GM12878 (cell line): ENCODE measurements at regions not wholly inside any gene's neighbourhood (a gene's known extent, or its start where the extent isn't known, plus 50 kb on each side); places are given as distances from the start of the nearest gene placed in this dataset.

ENCODE experiments used
- BHLHE40 ChIP-seq, 2 experiments: fragments of 450-650 bp in 1 of 2; IDR thresholded peaks; 2 replicates each; pipeline ENCODE4 v1.6.1; 2011 to 2017; ENCODE audit warnings: low read depth in 2 of 2, borderline replicate concordance in 1 of 2, improper control_type of control experiment in 1 of 2, low read length in 1 of 2, mild to moderate bottlenecking in 1 of 2
- EED ChIP-seq: sonication (generic); IDR thresholded peaks from 2 replicates; pipeline ENCODE4 v1.6.1; 2016; ENCODE audit warnings: antibody characterized with exemption, low read depth
- EZH2 ChIP-seq: IDR thresholded peaks from 2 replicates; pipeline ENCODE4 v1.6.1; 2012; ENCODE audit warnings: low read depth, mild to moderate bottlenecking, control low read depth, inconsistent platforms, low read length, borderline replicate concordance; ENCODE audit not compliant: control insufficient read depth
- KDM1A ChIP-seq: fragments of 200-600 bp; sonication (generic); IDR thresholded peaks from 2 replicates; pipeline ENCODE4 v1.6.1; 2016; ENCODE audit warnings: borderline replicate concordance
- MYC ChIP-seq: IDR thresholded peaks from 2 replicates; pipeline ENCODE4 v1.6.1; 2011; ENCODE audit warnings: mild to moderate bottlenecking, low read length, moderate library complexity, inconsistent platforms; ENCODE audit not compliant: insufficient read depth, insufficient replicate concordance, insufficient read length, severe bottlenecking
- POLR2A ChIP-seq: IDR thresholded peaks from 2 replicates; pipeline ENCODE4 v1.6.1; 2011; ENCODE audit warnings: low read depth, mild to moderate bottlenecking, low read length
- POLR2AphosphoS5 ChIP-seq: IDR thresholded peaks from 2 replicates; pipeline ENCODE4 v1.6.1; 2011; ENCODE audit warnings: mild to moderate bottlenecking, low read length, inconsistent platforms
- RB1 ChIP-seq: fragments of 450-650 bp; formaldehyde crosslinking; IDR thresholded peaks from 2 replicates; pipeline ENCODE4 v1.6.1; 2017; ENCODE audit warnings: mild to moderate bottlenecking, borderline replicate concordance
- RFX5 ChIP-seq: IDR thresholded peaks from 2 replicates; pipeline ENCODE4 v1.6.1; 2011; ENCODE audit warnings: low read depth, low read length, improper control_type of control experiment
- ZNF274 ChIP-seq: IDR thresholded peaks from one replicate; pipeline ENCODE4 v1.8.0; 2011; ENCODE audit not compliant: insufficient read length, insufficient read depth
- TF ChIP-seq, protein P1 (sequence below): fragments of 450-650 bp; IDR thresholded peaks from 2 replicates; pipeline ENCODE4 v1.6.1; 2016; ENCODE audit warnings: mild to moderate bottlenecking
- TF ChIP-seq, protein P2 (sequence below): fragments of 450-650 bp; formaldehyde crosslinking; IDR thresholded peaks from 2 replicates; pipeline ENCODE4 v1.5.0; 2022; ENCODE audit warnings: mild to moderate bottlenecking, missing genetic modification characterization
- TF ChIP-seq, protein P3 (sequence below), 3 experiments: IDR thresholded peaks in 2 of 3; conservative IDR thresholded peaks in 1 of 3; 2 replicates each; pipeline ENCODE4 v1.5.1; 2011; ENCODE audit warnings: low read depth in 3 of 3, low read length in 3 of 3, mild to moderate bottlenecking in 3 of 3, control low read depth in 2 of 3, moderate library complexity in 2 of 3, inconsistent platforms in 1 of 3, mixed read lengths in 1 of 3; ENCODE audit not compliant: control insufficient read depth in 2 of 3, insufficient read depth in 1 of 3; ENCODE audit errors: extremely low read depth in 1 of 3
- TF ChIP-seq, protein P4 (sequence below): IDR thresholded peaks from 2 replicates; pipeline ENCODE4 v1.6.1; 2012; ENCODE audit warnings: low read length, inconsistent platforms

DNA sequence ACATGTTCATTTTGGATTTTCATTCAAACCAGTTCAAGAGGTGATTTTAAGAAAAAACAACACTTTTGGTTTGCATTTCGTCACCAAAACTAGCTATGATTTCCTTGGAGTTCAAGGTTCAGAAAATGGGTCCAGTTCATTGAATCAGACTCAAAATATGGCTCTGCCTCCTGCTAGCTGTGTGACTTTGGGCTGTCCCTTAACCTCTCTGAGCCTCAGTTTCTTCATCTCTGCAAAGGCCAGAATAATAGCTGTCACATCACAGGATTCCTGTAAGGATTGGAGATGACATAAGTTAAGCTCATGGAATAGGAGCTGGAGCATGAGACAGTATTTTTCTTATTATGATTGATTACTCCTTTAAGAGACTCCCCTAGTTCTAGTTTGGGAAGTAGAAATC lies 147.8 kb upstream of the SMIM23 start:
- no peak for TF ChIP-seq MYC
- TF ChIP-seq, protein P1, sequence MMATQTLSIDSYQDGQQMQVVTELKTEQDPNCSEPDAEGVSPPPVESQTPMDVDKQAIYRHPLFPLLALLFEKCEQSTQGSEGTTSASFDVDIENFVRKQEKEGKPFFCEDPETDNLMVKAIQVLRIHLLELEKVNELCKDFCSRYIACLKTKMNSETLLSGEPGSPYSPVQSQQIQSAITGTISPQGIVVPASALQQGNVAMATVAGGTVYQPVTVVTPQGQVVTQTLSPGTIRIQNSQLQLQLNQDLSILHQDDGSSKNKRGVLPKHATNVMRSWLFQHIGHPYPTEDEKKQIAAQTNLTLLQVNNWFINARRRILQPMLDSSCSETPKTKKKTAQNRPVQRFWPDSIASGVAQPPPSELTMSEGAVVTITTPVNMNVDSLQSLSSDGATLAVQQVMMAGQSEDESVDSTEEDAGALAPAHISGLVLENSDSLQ = no peak
- TF ChIP-seq, protein P2, sequence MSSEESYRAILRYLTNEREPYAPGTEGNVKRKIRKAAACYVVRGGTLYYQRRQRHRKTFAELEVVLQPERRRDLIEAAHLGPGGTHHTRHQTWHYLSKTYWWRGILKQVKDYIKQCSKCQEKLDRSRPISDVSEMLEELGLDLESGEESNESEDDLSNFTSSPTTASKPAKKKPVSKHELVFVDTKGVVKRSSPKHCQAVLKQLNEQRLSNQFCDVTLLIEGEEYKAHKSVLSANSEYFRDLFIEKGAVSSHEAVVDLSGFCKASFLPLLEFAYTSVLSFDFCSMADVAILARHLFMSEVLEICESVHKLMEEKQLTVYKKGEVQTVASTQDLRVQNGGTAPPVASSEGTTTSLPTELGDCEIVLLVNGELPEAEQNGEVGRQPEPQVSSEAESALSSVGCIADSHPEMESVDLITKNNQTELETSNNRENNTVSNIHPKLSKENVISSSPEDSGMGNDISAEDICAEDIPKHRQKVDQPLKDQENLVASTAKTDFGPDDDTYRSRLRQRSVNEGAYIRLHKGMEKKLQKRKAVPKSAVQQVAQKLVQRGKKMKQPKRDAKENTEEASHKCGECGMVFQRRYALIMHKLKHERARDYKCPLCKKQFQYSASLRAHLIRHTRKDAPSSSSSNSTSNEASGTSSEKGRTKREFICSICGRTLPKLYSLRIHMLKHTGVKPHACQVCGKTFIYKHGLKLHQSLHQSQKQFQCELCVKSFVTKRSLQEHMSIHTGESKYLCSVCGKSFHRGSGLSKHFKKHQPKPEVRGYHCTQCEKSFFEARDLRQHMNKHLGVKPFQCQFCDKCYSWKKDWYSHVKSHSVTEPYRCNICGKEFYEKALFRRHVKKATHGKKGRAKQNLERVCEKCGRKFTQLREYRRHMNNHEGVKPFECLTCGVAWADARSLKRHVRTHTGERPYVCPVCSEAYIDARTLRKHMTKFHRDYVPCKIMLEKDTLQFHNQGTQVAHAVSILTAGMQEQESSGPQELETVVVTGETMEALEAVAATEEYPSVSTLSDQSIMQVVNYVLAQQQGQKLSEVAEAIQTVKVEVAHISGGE = no peak
- no peak for TF ChIP-seq BHLHE40 (IDR thresholded peaks at IDR 0.05; ENCODE audit: borderline replicate concordance in 1 of 2, low read depth in 2 of 2, low read length in 1 of 2)
- TF ChIP-seq, protein P3, sequence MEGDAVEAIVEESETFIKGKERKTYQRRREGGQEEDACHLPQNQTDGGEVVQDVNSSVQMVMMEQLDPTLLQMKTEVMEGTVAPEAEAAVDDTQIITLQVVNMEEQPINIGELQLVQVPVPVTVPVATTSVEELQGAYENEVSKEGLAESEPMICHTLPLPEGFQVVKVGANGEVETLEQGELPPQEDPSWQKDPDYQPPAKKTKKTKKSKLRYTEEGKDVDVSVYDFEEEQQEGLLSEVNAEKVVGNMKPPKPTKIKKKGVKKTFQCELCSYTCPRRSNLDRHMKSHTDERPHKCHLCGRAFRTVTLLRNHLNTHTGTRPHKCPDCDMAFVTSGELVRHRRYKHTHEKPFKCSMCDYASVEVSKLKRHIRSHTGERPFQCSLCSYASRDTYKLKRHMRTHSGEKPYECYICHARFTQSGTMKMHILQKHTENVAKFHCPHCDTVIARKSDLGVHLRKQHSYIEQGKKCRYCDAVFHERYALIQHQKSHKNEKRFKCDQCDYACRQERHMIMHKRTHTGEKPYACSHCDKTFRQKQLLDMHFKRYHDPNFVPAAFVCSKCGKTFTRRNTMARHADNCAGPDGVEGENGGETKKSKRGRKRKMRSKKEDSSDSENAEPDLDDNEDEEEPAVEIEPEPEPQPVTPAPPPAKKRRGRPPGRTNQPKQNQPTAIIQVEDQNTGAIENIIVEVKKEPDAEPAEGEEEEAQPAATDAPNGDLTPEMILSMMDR (IDR thresholded peaks at IDR 0.05 in 2 of 3, conservative IDR thresholded peaks at IDR 0.05 in 1 of 3; ENCODE audit: control insufficient read depth in 2 of 3, extremely low read depth in 1 of 3, insufficient read depth in 1 of 3, low read depth in 3 of 3, low read length in 3 of 3) = no peak
- TF ChIP-seq, protein P4, sequence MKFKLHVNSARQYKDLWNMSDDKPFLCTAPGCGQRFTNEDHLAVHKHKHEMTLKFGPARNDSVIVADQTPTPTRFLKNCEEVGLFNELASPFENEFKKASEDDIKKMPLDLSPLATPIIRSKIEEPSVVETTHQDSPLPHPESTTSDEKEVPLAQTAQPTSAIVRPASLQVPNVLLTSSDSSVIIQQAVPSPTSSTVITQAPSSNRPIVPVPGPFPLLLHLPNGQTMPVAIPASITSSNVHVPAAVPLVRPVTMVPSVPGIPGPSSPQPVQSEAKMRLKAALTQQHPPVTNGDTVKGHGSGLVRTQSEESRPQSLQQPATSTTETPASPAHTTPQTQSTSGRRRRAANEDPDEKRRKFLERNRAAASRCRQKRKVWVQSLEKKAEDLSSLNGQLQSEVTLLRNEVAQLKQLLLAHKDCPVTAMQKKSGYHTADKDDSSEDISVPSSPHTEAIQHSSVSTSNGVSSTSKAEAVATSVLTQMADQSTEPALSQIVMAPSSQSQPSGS = no peak
- no peak for TF ChIP-seq EZH2
- no peak for TF ChIP-seq POLR2A
- no peak for TF ChIP-seq KDM1A
- no peak for TF ChIP-seq RB1
- no peak for TF ChIP-seq EED
- TF ChIP-seq ZNF274 = no peak
- no peak for TF ChIP-seq RFX5
- TF ChIP-seq POLR2AphosphoS5 = no peak
